HG02852 (cell line): ENCODE measurements at regions not wholly inside any gene's neighbourhood (a gene's known extent, or its start where the extent isn't known, plus 50 kb on each side); places are given as distances from the start of the nearest gene placed in this dataset.
"Not testable (repeated sequence)": the region's sequence is repeated elsewhere in the genome, so short reads cannot be mapped to it uniquely, and the experiment has no call there.

ENCODE experiments used
- ATAC-seq: cut with Tn5 transposase; IDR thresholded peaks from one replicate; pipeline ENCODE4 v1.9.1; 2021; ENCODE audit warnings: mild to moderate bottlenecking, moderate library complexity; ENCODE audit not compliant: unreplicated experiment

- ATAC-seq, result no peak
These were observed 1297.2 kb upstream of the LRRTM3 start for GRCh38 chr10:65628493-65629139.

GRCh38 chr10:65660006-65660405 lies 1265.8 kb upstream of the LRRTM3 start:
- no peak for ATAC-seq

- ATAC-seq, result no peak
These were observed 1255.7 kb upstream of the LRRTM3 start for GRCh38 chr10:65670087-65670486.

GRCh38 chr10:65670596-65670995 lies 1255.2 kb upstream of the LRRTM3 start:
- not testable (repeated sequence) for ATAC-seq

DNA sequence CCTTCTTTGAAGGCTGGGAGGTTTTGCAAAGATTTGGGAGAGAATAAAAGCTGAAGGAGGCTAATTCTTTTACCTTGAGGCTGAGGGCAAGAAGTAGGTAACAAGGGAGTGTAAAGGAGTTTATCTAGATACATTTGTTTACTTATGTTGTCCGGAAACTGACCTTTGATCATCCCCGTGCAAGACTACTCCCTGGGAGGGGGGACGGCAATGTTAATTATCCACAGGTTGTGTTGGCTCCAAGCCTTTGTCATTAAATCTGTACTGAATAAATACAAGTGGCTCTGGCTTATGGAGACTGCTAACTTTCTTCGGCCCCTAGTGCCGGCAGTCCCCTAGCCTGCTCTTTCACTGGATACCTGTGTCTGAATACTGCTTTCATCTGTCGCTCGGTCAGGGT lies 1250.6 kb upstream of the LRRTM3 start:
- ATAC-seq, result no peak

GRCh38 chr10:65684896-65685295 lies 1240.9 kb upstream of the LRRTM3 start:
- ATAC-seq, result no peak

- ATAC-seq, result no peak
These were observed 1224.6 kb upstream of the LRRTM3 start for GRCh38 chr10:65701168-65701776.

DNA sequence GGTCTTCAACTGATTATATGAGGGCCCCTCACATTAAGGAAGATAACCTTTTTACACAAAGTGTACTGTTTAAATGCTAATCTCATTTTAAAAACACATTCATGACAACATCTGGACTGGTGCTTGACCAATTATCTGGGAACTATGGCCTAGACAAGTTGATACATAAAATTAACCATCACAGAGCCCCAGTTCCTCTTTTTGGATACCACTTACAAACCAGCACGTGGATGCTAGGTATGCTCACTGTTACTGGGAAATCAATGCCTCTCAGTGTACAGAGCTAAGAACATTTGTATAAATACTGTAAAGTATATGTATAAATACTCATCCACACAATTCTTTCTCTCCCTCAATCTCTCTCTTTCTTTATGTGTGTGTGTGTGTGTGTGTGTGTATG lies 1217.8 kb upstream of the LRRTM3 start:
- no peak for ATAC-seq

DNA sequence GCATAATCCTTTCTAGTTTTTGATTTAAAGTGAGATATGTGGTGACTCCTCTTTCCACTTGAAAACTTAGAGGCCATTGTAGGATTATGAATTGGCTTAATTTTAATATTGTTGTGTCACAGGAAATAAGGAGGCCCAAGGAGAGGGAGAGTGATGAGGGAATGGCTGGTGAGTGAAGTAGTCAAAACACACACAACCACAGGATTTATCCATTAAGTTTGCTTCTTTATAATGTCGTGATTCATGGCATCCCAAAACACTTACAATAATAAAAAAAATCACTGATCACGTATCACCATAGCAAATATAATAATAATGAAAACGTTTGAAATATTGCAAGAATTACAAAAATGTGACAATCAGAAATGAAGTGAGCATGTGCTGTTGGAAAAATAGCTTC lies 1215.5 kb upstream of the LRRTM3 start:
- no peak for ATAC-seq

- no peak for ATAC-seq
These were observed 1206.0 kb upstream of the LRRTM3 start for GRCh38 chr10:65719790-65720189.

DNA sequence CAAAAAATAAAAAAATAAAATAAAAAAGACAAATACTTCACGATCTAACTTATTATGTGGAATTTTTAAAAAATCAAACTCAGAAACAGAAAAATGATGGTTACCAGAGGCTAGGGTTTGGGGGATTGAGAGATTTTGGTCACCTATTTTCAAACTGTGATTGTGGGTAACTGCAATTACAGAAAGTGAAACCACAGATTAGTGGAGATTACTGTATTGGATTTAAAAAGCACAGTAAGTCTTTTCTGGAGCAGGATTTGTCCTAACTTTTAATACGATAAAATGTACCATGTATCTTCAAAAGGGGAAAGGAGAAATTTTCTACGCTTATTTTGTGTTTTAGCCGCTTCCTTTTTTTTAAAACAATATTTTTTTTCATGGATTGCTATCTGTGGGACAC lies 1204.9 kb upstream of the LRRTM3 start:
- no peak for ATAC-seq

DNA sequence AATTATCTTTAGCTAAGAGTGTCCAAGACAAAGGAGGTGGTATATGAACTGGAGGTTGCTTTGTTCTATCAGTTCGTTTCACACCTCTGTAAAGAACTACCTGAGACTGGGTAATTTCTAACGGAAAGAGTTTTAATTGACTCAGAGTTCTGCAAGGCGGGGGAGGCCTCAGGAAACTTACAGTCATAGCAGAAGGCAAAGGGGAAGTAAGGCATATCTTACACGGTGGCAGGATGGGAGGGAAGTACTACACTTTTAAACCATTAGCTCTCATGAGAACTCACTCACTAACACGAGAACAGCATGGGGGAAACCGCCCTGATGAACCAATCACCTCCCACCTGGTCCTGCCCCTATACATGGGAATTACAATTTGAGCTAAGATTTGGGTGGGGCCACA lies 1202.3 kb upstream of the LRRTM3 start:
- peak; percentile 48 for ATAC-seq

DNA sequence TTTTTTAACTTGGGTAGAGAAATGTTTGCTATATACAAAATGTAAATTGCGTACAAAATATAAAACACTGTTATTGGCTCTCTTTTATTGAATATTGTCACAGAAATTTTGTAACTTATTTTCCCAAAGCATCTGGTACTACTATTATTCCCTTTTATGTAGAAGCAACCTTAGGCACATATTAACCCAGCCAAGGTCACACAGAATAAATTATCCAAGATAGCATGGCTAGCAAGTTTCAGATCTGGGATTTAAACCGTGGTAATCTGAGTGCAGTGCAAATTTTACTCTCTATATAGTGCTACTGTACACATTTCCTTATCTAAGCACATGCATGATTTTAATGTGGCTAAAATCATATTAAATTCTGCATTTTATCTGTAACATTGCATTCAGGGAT lies 1190.5 kb upstream of the LRRTM3 start:
- no peak for ATAC-seq

- no peak for ATAC-seq
These were observed 1182.9 kb upstream of the LRRTM3 start for GRCh38 chr10:65742906-65743305.

- ATAC-seq, result no peak
These were observed 1174.6 kb upstream of the LRRTM3 start for GRCh38 chr10:65751218-65751617.

- no peak for ATAC-seq
These were observed 1173.9 kb upstream of the LRRTM3 start for GRCh38 chr10:65751896-65752295.

DNA sequence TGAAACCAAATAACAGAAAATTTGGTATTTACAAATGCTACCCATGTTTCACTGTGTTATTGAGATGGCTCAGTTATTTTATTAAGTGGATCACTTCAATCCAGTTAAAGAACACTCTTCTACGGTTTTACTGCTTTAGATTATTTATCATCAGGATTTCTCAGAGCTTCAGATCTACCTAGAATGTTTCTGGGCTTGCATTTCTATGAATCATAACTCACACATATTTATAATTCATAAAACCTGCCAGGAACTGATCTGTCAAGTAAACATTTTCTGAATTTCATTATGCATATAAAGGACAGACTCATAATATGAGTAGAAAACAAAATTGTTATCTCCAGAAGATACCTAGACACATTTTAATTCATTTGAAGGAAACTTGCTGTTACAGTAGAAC lies 1172.3 kb upstream of the LRRTM3 start:
- ATAC-seq, result no peak

- no peak for ATAC-seq
These were observed 1171.7 kb upstream of the LRRTM3 start for GRCh38 chr10:65754112-65754511.

DNA sequence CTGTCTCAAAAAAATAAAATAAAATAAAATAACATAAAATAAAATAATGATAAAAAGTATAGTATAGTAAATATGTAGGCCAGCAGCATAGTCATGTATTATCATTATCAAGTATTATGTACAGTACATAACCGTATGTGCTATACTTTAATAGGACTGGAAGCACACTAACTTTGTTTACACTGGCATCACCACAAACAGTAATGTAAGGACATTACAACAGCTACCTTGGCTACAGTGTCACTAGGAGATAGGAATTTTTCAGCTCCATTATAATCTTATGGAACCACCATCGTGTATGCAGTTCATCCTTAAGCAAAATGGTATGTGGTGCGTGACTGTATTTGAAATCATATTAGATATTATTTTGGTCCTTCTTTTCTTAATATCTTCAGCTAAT lies 1163.5 kb upstream of the LRRTM3 start:
- ATAC-seq, result no peak

DNA sequence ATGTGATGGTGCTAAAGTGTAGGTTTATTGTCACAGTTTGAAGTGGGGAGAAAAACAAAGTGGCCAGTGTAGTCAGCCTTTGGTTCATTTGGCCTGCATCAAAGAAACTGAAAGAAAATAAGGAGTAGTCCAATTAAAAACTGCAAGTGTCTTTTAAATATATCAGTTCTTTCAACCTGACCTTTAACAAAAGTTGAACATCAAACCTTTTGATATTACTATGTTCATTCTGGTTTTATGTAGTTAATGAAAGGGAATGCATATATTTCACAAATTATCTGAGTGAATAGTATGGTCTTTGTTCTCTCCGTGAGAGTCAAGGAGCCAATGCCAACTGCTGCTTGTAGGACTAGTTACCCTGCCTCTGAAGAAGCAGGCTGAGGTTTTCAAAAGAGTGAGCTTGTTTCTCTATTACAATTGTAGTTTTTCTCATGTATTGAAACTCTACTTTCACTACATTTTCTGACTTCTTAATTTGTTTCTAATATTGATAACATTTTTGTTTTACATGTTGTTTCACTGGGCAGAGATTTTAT lies 1160.8 kb upstream of the LRRTM3 start:
- no peak for ATAC-seq

- no peak for ATAC-seq
These were observed 1156.0 kb upstream of the LRRTM3 start for GRCh38 chr10:65769828-65770227.

DNA sequence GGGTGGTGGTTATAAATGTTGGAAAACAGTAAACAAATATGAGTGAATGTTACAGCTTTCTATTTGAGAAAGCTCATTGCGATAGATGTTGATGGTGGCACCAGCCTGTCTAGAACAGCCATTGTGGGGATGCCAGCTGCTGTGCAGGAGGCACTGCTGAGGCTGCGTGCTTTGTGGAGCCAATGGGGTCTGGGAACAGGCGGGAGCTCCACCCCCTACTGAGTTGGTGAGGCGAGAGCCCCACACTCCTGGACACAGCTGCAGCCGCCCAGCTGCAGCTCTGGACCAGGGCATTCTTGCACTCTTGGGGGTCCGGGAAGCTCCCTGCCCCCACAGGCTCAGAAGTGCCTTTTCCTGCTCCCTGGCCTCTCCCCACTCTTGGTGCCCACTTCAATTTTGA lies 1147.1 kb upstream of the LRRTM3 start:
- ATAC-seq, result no peak

- no peak for ATAC-seq
These were observed 1145.9 kb upstream of the LRRTM3 start for GRCh38 chr10:65779985-65780384.
